HG03103 (cell line): ENCODE measurements at regions not wholly inside any gene's neighbourhood (a gene's known extent, or its start where the extent isn't known, plus 50 kb on each side); places are given as distances from the start of the nearest gene placed in this dataset.

Experiments
- ATAC-seq: cut with Tn5 transposase; IDR thresholded peaks from one replicate; pipeline ENCODE4 v1.9.1; 2021; ENCODE audit warnings: low read depth; ENCODE audit not compliant: unreplicated experiment

GRCh38 chr4:122041312-122041711 is 89.5 kb upstream of the TRPC3 start:
- ATAC-seq, result no peak

GRCh38 chr4:122038896-122039295 is 87.0 kb upstream of the TRPC3 start:
- ATAC-seq, result no peak

- ATAC-seq, result no peak
These were observed 82.8 kb upstream of the TRPC3 start for GRCh38 chr4:122034619-122035018.

GRCh38 chr4:122027203-122027602 is 75.3 kb upstream of the TRPC3 start:
- ATAC-seq, result no peak

- ATAC-seq, result no peak
These were observed 65.4 kb upstream of the TRPC3 start for GRCh38 chr4:122017296-122017695.

- no peak for ATAC-seq
These were observed 63.3 kb upstream of the TRPC3 start for GRCh38 chr4:122015203-122015602.

- ATAC-seq, result no peak
These were observed 60.9 kb upstream of the TRPC3 start for GRCh38 chr4:122012735-122013134.

GRCh38 chr4:122010610-122011009 is 58.8 kb upstream of the TRPC3 start:
- ATAC-seq, result no peak

GRCh38 chr4:122009524-122009923 is 57.7 kb upstream of the TRPC3 start:
- ATAC-seq, result no peak

- ATAC-seq, result no peak
These were observed 55.2 kb upstream of the TRPC3 start for GRCh38 chr4:122007016-122007415.

GRCh38 chr4:122005064-122005755 is 53.4 kb upstream of the TRPC3 start:
- no peak for ATAC-seq

GRCh38 chr4:122003335-122003734 is 51.5 kb upstream of the TRPC3 start:
- ATAC-seq, result peak; percentile 86
